ENCODE measurements at regions not wholly inside any gene's neighbourhood (a gene's known extent, or its start where the extent isn't known, plus 50 kb on each side); places are given as distances from the start of the nearest gene placed in this dataset.

- Histone ChIP-seq H3K9ac (no peak overlapping the region), H3K4me1 (ENCODE audit: control insufficient read depth in 1 of 2, insufficient read depth in 2 of 2, low read depth in 1 of 2, low read length in 1 of 2) (no peaks in the 10 kb centered on the region), H3K27ac (ENCODE audit: low read depth in 2 of 2, low read length in 1 of 2) (no peak overlapping the region), H3K79me2 (ENCODE audit: insufficient read depth) (no peaks in the 10 kb centered on the region), H4K20me1 (ENCODE audit: insufficient read depth) (no peaks in the 10 kb centered on the region), H3K4me3 (ENCODE audit: low read depth in 2 of 2, low read length in 1 of 2) (no peak overlapping the region), H3K4me2 (no peak overlapping the region), H3F3A (replicated peaks; ENCODE audit: insufficient read depth) (no peaks in the 10 kb centered on the region), H3K36me3 (replicated peaks in 1 of 2; ENCODE audit: control insufficient read depth in 1 of 2, insufficient read depth in 2 of 2, low read length in 1 of 2) (no peaks in the 10 kb centered on the region), H3K9me3 (no peaks in the 10 kb centered on the region), H3K9me2 (no peaks in the 10 kb centered on the region), H3K27me3 (ENCODE audit: insufficient read depth) (no peaks in the 10 kb centered on the region), H2AFZ (ENCODE audit: low read depth) (no peak overlapping the region)
- ChIA-PET POLR2A (no interaction called here), CTCF (no interaction called here)
- no peak for DNase-seq
- no peak for TF ChIP-seq NFIC (IDR thresholded peaks at IDR 0.05; ENCODE audit: borderline replicate concordance)
- TF ChIP-seq EP300 (IDR thresholded peaks at IDR 0.05; ENCODE audit: borderline replicate concordance in 1 of 2, low read depth in 1 of 2, low read length in 1 of 2): no peak
- no peak for TF ChIP-seq MXI1 (IDR thresholded peaks at IDR 0.05; ENCODE audit: low read depth, low read length)
- no peak for TF ChIP-seq RAD21 (IDR thresholded peaks at IDR 0.05; ENCODE audit: low read length)
- TF ChIP-seq JUND (IDR thresholded peaks at IDR 0.05): no peak
- no peak for TF ChIP-seq RXRA (IDR thresholded peaks at IDR 0.05; ENCODE audit: borderline replicate concordance, low read depth)
- no peak for TF ChIP-seq FOSL2 (IDR thresholded peaks at IDR 0.05; ENCODE audit: borderline replicate concordance, low read depth)
- TF ChIP-seq GATA2 (CRISPR knock-in tag; IDR thresholded peaks at IDR 0.05): no peak
- no peak for TF ChIP-seq FOXM1 (IDR thresholded peaks at IDR 0.05; ENCODE audit: low read depth)
- TF ChIP-seq POLR2AphosphoS5 (IDR thresholded peaks at IDR 0.05; ENCODE audit: low read depth, low read length): no peak
- TF ChIP-seq, protein P1, sequence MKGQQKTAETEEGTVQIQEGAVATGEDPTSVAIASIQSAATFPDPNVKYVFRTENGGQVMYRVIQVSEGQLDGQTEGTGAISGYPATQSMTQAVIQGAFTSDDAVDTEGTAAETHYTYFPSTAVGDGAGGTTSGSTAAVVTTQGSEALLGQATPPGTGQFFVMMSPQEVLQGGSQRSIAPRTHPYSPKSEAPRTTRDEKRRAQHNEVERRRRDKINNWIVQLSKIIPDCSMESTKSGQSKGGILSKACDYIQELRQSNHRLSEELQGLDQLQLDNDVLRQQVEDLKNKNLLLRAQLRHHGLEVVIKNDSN (IDR thresholded peaks at IDR 0.05; ENCODE audit: borderline replicate concordance, low read depth): no peak
- TF ChIP-seq, protein P2, sequence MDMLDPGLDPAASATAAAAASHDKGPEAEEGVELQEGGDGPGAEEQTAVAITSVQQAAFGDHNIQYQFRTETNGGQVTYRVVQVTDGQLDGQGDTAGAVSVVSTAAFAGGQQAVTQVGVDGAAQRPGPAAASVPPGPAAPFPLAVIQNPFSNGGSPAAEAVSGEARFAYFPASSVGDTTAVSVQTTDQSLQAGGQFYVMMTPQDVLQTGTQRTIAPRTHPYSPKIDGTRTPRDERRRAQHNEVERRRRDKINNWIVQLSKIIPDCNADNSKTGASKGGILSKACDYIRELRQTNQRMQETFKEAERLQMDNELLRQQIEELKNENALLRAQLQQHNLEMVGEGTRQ (IDR thresholded peaks at IDR 0.05; ENCODE audit: borderline replicate concordance, low read depth, low read length): no peak
- TF ChIP-seq RFX5 (IDR thresholded peaks at IDR 0.05; ENCODE audit: low read length): no peak
- TF ChIP-seq, protein P3, sequence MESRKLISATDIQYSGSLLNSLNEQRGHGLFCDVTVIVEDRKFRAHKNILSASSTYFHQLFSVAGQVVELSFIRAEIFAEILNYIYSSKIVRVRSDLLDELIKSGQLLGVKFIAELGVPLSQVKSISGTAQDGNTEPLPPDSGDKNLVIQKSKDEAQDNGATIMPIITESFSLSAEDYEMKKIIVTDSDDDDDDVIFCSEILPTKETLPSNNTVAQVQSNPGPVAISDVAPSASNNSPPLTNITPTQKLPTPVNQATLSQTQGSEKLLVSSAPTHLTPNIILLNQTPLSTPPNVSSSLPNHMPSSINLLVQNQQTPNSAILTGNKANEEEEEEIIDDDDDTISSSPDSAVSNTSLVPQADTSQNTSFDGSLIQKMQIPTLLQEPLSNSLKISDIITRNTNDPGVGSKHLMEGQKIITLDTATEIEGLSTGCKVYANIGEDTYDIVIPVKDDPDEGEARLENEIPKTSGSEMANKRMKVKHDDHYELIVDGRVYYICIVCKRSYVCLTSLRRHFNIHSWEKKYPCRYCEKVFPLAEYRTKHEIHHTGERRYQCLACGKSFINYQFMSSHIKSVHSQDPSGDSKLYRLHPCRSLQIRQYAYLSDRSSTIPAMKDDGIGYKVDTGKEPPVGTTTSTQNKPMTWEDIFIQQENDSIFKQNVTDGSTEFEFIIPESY (IDR thresholded peaks at IDR 0.05; ENCODE audit: borderline replicate concordance, low read depth): no peak
- TF ChIP-seq MEF2A (IDR thresholded peaks at IDR 0.05; ENCODE audit: borderline replicate concordance, low read depth): no peak
- no peak for TF ChIP-seq FOXJ3 (CRISPR knock-in tag; IDR thresholded peaks at IDR 0.05)
- TF ChIP-seq EZH2phosphoT487 (IDR thresholded peaks at IDR 0.05; ENCODE audit: borderline replicate concordance, low read depth): no peak
- no peak for TF ChIP-seq TEAD4 (IDR thresholded peaks at IDR 0.05; ENCODE audit: borderline replicate concordance, insufficient read depth)
- no peak for TF ChIP-seq GABPA (IDR thresholded peaks at IDR 0.05; ENCODE audit: low read depth)
- 13% methylated on average over 3 of the region's 3 CpGs for WGBS (ENCODE audit: low lambda C conversion rate)
Observed at GRCh38 chr4:104353481-104353880, 141.2 kb downstream of the CXXC4 start.

All from SK-N-SH (cell line).